ENCODE measurements at regions not wholly inside any gene's neighbourhood (a gene's known extent, or its start where the extent isn't known, plus 50 kb on each side); places are given as distances from the start of the nearest gene placed in this dataset.

- 84 to 97% (median 91%) methylated on average over 3 of the region's 3 CpGs for WGBS, 5 donors
- Histone ChIP-seq H3K36me3 (no peaks in the 10 kb centered on the region), H3K9me3 (no peaks in the 10 kb centered on the region), H3K27ac (no peak overlapping the region), H3K4me1 (peaks cover 0 to 2% (median 0%) of the 10 kb centered on the region in 6 donors), H3K4me3 (no peak overlapping the region), H3K27me3 (replicated peaks in 1 of 7) (no peaks in the 10 kb centered on the region)
- intact Hi-C loops (cut with DNase I; ENCODE audit: low total_unique reads) = loop anchor here (10.0 kb wide), 1 partner anchor 842 kb away; no protein-coding TSS in a partner anchor
- no peak for DNase-seq
- TF ChIP-seq POLR2A (IDR thresholded peaks at IDR 0.05) (no peak), CTCF (IDR thresholded peaks at IDR 0.05 in 8 of 11, conservative IDR thresholded peaks at IDR 0.05 in 3 of 11) (no peak), POLR2AphosphoS5 (IDR thresholded peaks at IDR 0.05) (no peak)
These were observed 358.5 kb upstream of the RBMS3 start for GRCh38 chr3:28922376-28922775.

- no peak for TF ChIP-seq POLR2A (IDR thresholded peaks at IDR 0.05)
- TF ChIP-seq POLR2AphosphoS5 (IDR thresholded peaks at IDR 0.05) = no peak
- TF ChIP-seq CTCF (IDR thresholded peaks at IDR 0.05 in 8 of 11, conservative IDR thresholded peaks at IDR 0.05 in 3 of 11) = no peak
- intact Hi-C loops (cut with DNase I; ENCODE audit: low total_unique reads) = loop anchor here (10.0 kb wide), 1 partner anchor 841 kb away; no protein-coding TSS in a partner anchor
- 79 to 92% (median 85%) methylated on average over 2 of the region's 2 CpGs for WGBS, 5 donors
- DNase-seq = no peak
- Histone ChIP-seq H3K27ac (no peak overlapping the region), H3K4me3 (no peak overlapping the region), H3K4me1 (no peaks in the 10 kb centered on the region), H3K36me3 (no peaks in the 10 kb centered on the region), H3K27me3 (replicated peaks in 1 of 7) (no peaks in the 10 kb centered on the region), H3K9me3 (no peaks in the 10 kb centered on the region)
These were observed 356.9 kb upstream of the RBMS3 start for GRCh38 chr3:28923994-28924393.

- 67 to 86% (median 82%) methylated on average over 1 of the region's 1 CpG for WGBS, 5 donors
- no peaks in the 10 kb centered on the region for H3K36me3 ChIP-seq
- H3K27me3 ChIP-seq (replicated peaks in 1 of 7) = no peaks in the 10 kb centered on the region
- no peaks in the 10 kb centered on the region for H3K4me1 ChIP-seq
- no peak overlapping the region for H3K27ac ChIP-seq
- no peak overlapping the region for H3K4me3 ChIP-seq
- TF ChIP-seq CTCF (IDR thresholded peaks at IDR 0.05 in 8 of 11, conservative IDR thresholded peaks at IDR 0.05 in 3 of 11) = no peak
- no peak for TF ChIP-seq POLR2A (IDR thresholded peaks at IDR 0.05)
- no peak for TF ChIP-seq POLR2AphosphoS5 (IDR thresholded peaks at IDR 0.05)
- intact Hi-C loops (cut with DNase I; ENCODE audit: low total_unique reads) = loop anchor here (10.0 kb wide), 1 partner anchor 840 kb away; no protein-coding TSS in a partner anchor
- H3K9me3 ChIP-seq = no peaks in the 10 kb centered on the region
- no peak for DNase-seq
These were observed 356.0 kb upstream of the RBMS3 start for GRCh38 chr3:28924744-28925360.

- no peak overlapping the region for H3K27ac ChIP-seq
- no peak overlapping the region for H3K4me3 ChIP-seq
- no peaks in the 10 kb centered on the region for H3K27me3 ChIP-seq (replicated peaks in 1 of 7)
- no peak for DNase-seq
- no peaks in the 10 kb centered on the region for H3K36me3 ChIP-seq
- intact Hi-C loops (cut with DNase I; ENCODE audit: low total_unique reads) = no loop called here
- no peaks in the 10 kb centered on the region for H3K9me3 ChIP-seq
- TF ChIP-seq POLR2A (IDR thresholded peaks at IDR 0.05) = no peak
- no peak for TF ChIP-seq CTCF (IDR thresholded peaks at IDR 0.05 in 8 of 11, conservative IDR thresholded peaks at IDR 0.05 in 3 of 11)
- no peak for TF ChIP-seq POLR2AphosphoS5 (IDR thresholded peaks at IDR 0.05)
- peaks cover 0 to 4% (median 0%) of the 10 kb centered on the region in 6 donors for H3K4me1 ChIP-seq
- WGBS, 5 donors = 77 to 95% (median 81%) methylated on average over 4 of the region's 4 CpGs
These were observed 347.5 kb upstream of the RBMS3 start for GRCh38 chr3:28933337-28933736.
